ENCODE measurements at regions not wholly inside any gene's neighbourhood (a gene's known extent, or its start where the extent isn't known, plus 50 kb on each side); places are given as distances from the start of the nearest gene placed in this dataset.
"Not testable (repeated sequence)": the region's sequence is repeated elsewhere in the genome, so short reads cannot be mapped to it uniquely, and the experiment has no call there.

- no peak for DNase-seq
These were observed 54.2 kb upstream of the NFIA start for GRCh38 chr1:61028136-61028535.

DNA sequence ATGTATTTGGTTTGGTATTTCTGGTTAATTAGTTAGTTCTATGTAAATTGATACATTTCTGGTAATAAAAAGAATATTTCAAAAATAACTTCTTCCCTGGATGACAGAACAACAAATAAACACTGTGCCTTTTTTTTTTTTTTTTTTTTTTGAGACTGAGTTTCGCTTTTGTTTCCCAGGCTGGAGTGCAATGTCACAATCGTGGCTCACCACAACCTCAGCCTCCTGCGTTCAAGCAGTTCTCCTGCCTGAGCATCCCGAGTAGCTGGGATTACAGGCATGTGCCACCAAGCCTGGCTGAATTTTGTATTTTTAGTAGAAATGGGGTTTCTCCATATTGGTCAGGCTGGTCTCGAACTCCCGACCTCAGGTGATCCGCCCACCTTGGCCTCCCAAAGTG is 64.3 kb upstream of the NFIA start:
- DNase-seq, result not testable (repeated sequence)

DNA sequence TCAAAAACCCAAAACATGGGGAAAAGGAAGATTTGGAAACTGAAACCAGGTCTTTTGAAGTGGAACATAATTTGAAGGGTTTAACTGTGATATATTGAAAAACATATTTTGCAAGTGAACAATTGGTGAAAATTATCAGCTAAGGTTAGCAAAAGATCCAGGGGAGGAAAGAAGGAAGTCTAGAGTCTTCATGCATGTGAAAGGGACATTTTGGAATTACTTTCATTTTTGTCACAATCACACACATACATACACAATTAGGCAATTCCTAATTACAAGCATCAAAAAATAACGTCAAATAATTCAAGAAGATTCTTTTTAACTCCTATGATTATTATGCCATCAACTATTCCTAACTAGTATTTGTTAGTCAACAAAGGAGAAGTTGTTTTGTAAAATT is 64.7 kb upstream of the NFIA start:
- DNase-seq, result no peak

DNA sequence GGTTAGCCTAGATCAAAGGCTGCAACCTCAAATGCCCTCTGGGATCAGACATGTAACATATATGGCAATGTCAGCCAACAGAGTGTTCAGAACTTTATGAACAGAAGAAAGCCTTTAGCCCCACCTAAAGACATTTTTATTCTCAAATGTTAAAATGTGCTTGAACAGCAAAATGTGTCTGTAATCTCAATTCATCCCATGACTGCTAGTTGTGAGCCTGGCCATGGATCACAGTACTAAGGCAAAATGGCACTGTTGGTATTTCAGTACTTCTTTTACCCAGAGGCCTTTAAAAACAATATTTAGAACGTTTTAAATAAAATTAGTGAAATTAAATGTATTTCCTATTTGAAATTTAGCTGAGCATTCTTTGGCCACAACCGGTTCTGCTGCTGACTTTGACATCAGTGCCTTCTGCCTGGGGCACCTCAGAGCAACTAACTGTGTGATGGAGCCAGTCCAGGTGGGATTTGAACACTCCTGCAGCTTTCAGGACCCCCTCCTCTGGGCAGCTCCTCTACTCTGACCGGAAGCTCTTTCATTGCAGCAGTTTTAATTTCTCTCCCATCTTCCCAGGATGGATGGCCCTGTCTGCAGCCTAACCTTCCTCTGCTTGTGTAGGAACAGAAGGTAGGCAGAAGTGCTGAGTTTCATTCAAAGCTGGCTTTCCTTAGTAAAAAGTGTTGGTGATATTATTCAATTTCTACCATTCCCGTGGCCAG is 68.3 kb upstream of the NFIA start:
- DNase-seq, result no peak

GRCh38 chr1:61013189-61013945 is 69.0 kb upstream of the NFIA start:
- DNase-seq, result no peak

- DNase-seq, result no peak
These were observed 70.0 kb upstream of the NFIA start for GRCh38 chr1:61012341-61012761.

- no peak for DNase-seq
These were observed 70.6 kb upstream of the NFIA start for GRCh38 chr1:61011561-61012263.

GRCh38 chr1:61007534-61008364 is 74.6 kb upstream of the NFIA start:
- no peak for DNase-seq

GRCh38 chr1:61005614-61006580 is 76.5 kb upstream of the NFIA start:
- DNase-seq, result no peak

DNA sequence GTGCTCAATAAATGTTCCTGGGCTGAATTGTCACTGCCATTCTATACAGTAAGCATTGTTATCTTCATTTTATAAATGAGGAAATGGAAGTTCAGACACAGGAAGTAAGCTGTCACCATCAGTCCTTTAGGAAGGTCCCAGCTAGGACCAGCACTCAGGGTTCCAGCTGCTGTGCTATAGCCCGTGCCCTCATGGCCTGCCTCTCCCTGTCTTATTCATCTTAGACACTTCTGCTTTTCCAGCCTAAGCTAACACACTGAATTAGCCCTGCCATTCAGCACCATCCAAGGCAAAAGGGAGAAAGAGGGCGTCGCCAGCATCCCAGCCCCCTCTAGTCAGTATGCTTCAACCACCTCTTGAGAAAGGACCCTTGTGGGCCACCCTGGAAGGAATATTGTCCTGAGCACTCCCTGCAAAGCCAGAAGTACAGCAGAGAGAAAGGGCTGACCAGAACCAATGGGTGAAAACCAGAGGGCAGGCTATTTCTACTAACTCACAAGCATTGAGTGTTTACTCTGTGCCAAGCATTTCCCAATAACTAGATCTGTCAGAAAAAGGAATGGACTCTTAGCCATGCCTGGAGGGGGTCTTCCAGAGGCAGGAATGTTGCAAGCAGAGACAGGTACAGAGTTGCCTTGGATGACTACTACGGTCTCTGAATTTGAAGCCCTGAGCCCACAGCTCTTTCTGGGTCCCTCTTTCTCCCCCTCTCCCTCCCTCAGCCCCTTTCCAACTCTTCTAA is 77.9 kb upstream of the NFIA start:
- DNase-seq, result no peak

GRCh38 chr1:61000327-61000726 is 82.0 kb upstream of the NFIA start:
- no peak for DNase-seq

DNA sequence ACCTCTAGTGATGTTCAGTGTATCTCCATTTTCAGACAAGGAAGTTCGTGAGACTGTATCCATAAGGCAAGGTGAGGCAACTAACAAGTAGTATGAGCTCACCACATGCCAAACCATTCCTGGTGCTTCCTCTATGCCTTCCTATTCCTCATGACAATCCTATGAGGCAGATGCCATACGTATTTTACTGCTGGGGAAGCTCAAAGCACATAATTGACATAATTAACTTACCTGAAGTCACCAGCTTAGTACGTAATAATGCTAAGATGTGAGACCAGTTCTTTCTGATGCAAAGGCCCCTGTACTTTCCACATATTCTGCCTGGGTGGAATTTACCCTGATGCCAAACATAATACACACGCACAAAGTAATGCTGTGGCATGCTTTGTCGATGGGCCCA is 83.6 kb upstream of the NFIA start:
- DNase-seq, result no peak

GRCh38 chr1:60994828-60995492 is 87.4 kb upstream of the NFIA start:
- no peak for DNase-seq

DNA sequence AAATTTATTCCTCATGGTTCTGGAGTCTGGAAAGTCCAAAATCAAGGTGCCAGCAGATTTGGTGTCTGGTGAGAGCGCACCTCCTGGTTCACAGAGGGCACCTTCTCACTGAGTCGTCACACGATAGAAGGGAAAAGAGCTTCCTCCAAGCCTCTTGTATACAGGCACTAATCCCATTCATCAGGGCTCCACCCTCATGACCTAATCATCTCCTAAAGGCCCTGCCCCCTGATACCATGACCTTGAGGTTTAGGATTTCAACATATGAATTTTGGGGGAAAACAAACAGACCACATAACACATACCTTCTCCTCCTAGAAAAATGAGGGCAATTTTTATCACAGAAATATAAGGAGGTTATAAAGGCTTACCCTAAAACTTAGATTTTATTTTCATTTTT is 88.0 kb upstream of the NFIA start:
- no peak for DNase-seq

GRCh38 chr1:60992165-60992564 is 90.2 kb upstream of the NFIA start:
- DNase-seq, result no peak

- DNase-seq, result no peak
These were observed 91.7 kb upstream of the NFIA start for GRCh38 chr1:60990714-60991090.

- no peak for DNase-seq
These were observed 92.3 kb upstream of the NFIA start for GRCh38 chr1:60989749-60990713.

- DNase-seq, result no peak
These were observed 93.5 kb upstream of the NFIA start for GRCh38 chr1:60988891-60989290.

- no peak for DNase-seq
These were observed 94.5 kb upstream of the NFIA start for GRCh38 chr1:60987904-60988303.
